Breast epithelium (tissue), 3 donors: ENCODE measurements at regions not wholly inside any gene's neighbourhood (a gene's known extent, or its start where the extent isn't known, plus 50 kb on each side); places are given as distances from the start of the nearest gene placed in this dataset.

Experiments
- CTCF ChIP-seq, 3 donors: fragments of 450-650 bp; IDR thresholded peaks; one replicate each; pipeline ENCODE4 v1.5.1; 2016 to 2017; ENCODE audit warnings: antibody characterized with exemption in 3 of 3, mild to moderate bottlenecking in 3 of 3, moderate library complexity in 3 of 3
- POLR2A ChIP-seq: fragments of 450-650 bp; IDR thresholded peaks from one replicate; pipeline ENCODE4 v1.6.1; 2016; ENCODE audit warnings: antibody characterized with exemption, mild to moderate bottlenecking, moderate library complexity
- POLR2AphosphoS5 ChIP-seq, 3 donors: sonication (generic); formaldehyde crosslinking; IDR thresholded peaks; one replicate each; pipeline ENCODE4 v1.6.1; 2017; ENCODE audit warnings: antibody characterized with exemption in 3 of 3

- TF ChIP-seq CTCF (IDR thresholded peaks at IDR 0.05) (no peak), POLR2A (no peak), POLR2AphosphoS5 (IDR thresholded peaks at IDR 0.05) (no peak)
Observed at GRCh38 chr22:25392584-25392983, 171.9 kb upstream of the GRK3 start.
